GM19043 (cell line): ENCODE measurements at regions not wholly inside any gene's neighbourhood (a gene's known extent, or its start where the extent isn't known, plus 50 kb on each side); places are given as distances from the start of the nearest gene placed in this dataset.

Source experiments
- ATAC-seq: cut with Tn5 transposase; IDR thresholded peaks from one replicate; pipeline ENCODE4 v1.9.1; 2021; ENCODE audit warnings: low read depth; ENCODE audit not compliant: unreplicated experiment

DNA sequence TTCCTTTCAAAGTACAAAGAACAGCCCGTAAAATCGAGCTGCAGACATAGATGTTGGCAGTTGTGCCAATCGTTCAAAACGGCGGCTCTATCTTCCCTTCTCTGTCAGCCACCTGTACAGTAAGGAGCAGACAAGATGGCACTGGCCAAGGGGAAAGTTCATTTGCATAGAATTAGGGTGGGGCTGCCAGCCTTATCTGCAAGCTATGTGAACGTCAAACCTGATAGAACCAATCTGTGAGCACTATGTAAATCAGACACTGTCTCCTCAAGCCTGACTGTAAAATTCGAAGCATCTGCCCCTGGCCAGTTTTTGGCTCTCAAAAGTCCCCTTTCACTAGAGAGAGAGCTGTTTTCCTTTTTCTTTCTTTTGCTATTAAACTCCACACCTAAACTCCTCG, 374.5 kb downstream of the EPM2A start:
- no peak for ATAC-seq

GRCh38 chr6:145367149-145367548, 368.2 kb downstream of the EPM2A start:
- no peak for ATAC-seq

GRCh38 chr6:145368075-145368474, 367.2 kb downstream of the EPM2A start:
- no peak for ATAC-seq

DNA sequence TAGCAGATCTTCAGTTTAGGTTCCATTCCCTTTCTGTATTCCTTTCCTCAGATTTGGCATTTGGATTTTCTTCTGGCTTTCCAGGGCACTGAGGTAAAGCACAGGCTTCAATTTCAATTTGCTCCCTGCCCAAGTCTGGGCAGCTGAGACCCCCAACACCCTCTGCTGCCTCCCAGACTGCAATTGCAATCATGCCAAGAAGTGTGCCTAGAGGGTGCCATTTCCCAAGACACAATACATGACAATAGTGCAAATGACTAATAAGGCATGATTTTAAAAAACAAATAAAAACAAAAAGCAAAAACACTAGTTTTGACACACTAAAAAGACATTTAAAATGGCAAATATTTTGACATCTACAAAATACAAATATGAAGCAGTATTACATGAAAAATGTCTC, 364.8 kb downstream of the EPM2A start:
- no peak for ATAC-seq

DNA sequence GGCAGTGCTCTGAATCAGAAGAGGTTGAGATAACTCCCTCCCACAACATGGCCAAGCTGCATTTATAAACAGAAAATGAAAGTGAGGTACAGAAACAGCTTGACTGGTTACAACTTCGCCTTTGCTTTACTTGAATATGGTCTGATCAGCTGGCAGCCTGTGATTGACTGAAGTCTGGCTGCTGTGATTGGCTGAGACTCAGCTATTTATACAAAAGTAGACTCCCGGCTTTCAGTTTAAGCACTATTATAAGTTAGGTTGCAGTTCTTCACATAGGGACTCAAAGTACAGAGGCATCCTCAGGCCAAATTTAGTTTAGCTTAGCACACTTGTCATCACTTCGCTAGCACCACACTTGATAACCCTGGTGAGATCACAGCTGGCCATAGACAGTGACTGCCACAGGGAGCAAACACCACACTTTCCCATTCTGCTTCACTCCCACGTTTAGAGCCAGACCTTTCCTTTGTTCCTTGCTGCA, 362.6 kb downstream of the EPM2A start:
- peak; percentile 95 for ATAC-seq

- ATAC-seq: no peak
Measured at GRCh38 chr6:145373826-145374225, 361.5 kb downstream of the EPM2A start.

DNA sequence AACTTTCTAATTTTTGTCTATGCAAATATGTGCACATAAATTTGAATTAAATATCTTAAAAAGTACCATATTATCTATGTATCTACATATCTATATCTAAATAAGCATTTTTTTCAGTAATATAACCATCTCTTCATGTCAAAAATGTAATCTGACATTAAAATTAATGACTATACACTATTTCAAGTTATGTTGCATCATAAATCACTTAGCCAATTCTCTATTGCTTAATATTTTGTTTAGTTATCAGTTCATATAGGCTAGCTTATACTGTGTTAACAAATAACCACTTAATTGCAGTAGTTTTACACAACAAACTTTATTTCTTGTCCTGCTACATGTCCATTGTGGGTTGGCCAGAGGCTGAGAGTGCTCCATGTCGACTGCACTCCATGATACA, 360.8 kb downstream of the EPM2A start:
- ATAC-seq: no peak

- ATAC-seq: no peak
Measured at GRCh38 chr6:145375502-145375901, 359.8 kb downstream of the EPM2A start.

DNA sequence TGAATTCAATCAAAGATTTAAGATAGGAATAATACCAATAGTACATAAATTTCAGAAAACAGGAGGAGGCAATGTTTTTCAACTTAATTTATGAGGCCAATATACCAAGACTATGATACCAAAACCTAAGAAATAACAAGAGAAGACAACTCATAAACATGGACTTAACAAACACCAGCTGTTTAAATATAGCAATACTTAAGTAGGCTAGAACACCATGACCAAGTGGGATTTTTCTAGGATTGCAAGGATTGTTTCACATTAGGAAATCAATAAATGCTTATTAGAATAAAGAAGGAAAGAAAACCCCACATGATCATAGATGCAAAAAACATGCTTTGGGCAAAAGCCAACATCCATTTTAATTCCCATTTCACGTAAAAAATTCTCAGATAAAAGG, 355.1 kb downstream of the EPM2A start:
- ATAC-seq: no peak

DNA sequence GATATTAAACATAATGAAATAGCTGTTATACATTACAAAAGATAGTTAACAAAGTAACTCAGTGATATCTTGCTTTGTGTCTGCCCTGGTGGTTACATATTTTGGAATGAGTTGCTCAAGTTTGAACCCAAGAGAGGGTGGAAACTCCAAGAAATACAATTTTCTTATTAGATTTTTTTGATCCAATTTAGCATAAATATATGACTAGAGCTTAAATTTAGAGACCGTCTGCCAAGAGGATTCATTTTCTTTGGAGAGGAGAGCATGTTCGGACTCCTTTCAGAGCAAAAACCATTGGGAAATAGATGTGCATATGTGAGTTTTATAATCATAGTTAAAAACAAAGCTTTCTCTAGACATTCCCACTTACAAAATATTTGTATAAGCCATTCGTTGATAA, 353.4 kb downstream of the EPM2A start:
- ATAC-seq: no peak

DNA sequence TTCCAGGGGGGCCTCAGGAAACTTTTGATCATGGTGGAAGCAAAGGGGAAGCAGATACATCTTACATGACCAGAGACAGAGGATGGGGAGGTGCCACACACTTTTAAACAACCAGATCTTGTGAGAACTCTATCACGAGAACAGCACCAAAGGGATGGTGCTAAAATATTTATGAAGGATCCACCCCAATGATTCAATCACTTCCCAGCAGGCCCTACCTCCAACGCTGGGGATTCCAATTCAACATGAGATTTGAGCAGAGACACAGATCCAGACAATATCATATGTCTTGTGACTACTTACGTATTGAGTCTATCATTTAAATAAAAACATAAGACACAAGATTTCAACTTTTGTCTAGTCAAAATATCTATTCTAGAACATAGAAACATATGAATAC, 351.9 kb downstream of the EPM2A start:
- ATAC-seq: no peak

DNA sequence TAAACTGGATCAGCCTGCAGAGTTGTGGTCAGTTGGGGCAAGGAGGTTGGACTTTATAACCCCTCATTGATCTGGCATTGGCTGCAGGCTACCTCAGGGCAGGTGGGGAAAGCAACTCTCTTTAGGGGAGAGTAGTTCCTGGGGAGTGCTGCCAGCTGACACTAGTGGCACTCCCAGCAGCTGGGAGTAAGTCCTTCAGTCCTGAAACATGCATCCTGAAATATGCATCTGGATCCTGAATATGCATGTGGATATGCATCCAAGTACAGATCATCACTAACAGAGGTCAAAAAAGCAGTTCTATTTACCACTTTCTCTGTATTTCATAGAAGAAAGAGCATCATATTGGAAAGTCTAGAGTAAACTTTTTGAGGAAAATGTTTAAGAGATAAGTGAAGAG, 350.8 kb downstream of the EPM2A start:
- no peak for ATAC-seq

- no peak for ATAC-seq
Measured at GRCh38 chr6:145396499-145396898, 338.8 kb downstream of the EPM2A start.

GRCh38 chr6:145400508-145400907, 334.8 kb downstream of the EPM2A start:
- no peak for ATAC-seq

GRCh38 chr6:145405006-145405551, 330.2 kb downstream of the EPM2A start:
- ATAC-seq: no peak

GRCh38 chr6:145406783-145407182, 328.5 kb downstream of the EPM2A start:
- ATAC-seq: no peak

DNA sequence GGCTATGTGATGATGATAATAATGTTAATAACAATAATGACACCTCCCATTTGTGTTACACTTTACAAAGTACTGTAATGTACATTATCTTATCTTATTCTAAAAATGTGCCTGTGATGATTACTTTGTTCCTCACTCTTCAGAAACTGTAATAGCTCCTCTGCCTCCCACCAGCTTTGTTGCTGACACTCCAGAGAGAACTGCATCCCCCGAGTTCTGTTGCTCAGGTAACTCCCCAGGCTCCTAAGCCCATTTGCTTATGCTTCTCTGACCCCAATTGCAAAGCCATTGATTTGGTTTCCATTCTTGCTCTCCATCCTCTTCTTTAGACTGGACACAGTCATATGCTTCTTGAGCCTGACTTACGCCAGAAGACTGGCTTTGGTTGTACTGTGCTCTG, 319.7 kb downstream of the EPM2A start:
- ATAC-seq: no peak

- ATAC-seq: no peak
Measured at GRCh38 chr6:145420599-145420998, 314.7 kb downstream of the EPM2A start.

GRCh38 chr6:145423936-145424335, 311.4 kb downstream of the EPM2A start:
- ATAC-seq: no peak

DNA sequence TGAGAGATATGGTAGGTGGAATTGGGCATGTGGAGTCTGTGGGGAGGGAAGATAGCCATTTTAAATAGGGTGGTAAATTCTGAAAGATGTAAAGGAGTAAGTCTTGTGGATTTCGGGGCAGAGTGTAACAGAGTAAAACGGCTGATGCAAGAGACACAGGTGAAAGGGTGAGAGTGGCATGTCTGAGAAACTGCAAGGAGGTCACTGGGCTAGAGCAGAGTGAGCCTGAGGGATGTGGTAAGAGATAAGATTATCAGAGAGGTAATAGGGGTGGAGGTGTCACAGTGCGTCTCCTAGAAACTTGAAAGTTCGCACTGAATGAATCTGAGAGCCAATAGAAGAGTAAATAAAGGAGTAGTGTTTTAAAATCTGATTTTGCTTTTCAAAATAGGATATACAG, 308.1 kb downstream of the EPM2A start:
- no peak for ATAC-seq

DNA sequence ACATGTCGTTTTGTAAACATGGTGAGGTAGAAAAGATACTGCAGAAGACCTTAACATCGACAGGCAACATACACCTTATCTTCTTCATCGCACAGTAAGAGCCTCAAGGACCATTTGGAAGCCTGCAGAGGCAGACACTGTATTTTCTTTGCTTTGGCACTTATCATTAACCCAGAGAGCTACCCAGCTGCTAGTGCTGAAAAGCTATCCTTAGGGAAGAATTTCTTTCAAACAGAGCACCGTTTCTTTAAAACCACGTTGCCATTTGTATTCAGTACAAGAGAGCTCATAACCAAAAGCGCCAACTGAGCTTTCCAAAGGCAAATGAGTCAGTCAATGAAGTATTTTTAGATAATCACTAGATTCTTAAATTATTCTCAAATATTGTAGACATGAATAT, 306.6 kb downstream of the EPM2A start:
- ATAC-seq: no peak

DNA sequence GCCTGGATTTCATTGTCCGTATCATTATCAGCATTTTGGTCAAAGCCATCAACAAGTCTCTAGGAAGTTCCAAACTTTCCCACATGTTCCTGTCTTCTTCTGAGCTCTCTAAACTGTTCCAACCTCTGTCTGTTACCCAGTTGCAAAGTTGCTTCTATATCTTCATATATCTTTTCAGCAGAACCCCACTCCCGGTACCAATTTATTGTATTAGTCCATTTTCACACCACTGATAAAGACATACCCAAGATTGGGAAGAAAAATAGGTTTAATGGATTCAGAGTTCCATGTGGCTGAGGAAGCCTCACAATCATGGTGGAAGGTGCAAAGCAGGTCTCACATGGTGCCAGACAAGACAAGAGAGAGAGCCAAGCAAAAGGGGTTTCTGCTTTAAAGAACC, 293.2 kb downstream of the EPM2A start:
- ATAC-seq: no peak

DNA sequence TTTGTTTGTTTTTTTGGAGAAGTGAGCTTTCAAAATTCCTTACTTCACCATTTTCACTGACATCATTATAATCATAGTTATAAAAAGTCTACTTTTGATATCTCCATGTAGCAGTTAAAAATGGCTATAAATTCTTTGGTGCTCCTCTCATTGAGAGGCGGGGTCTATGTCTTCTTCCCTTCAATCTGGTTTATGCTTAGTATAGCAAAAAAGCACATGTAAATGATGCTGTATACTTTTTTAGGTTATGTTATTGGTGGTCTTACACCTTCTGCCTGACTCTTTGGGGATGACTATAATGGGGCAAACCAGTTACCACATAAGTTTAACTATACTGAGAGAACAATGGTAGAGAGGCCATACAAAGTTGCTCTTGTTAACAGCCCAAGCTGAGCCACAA, 289.6 kb downstream of the EPM2A start:
- ATAC-seq: no peak
